GM23248 (cell line): ENCODE measurements at regions not wholly inside any gene's neighbourhood (a gene's known extent, or its start where the extent isn't known, plus 50 kb on each side); places are given as distances from the start of the nearest gene placed in this dataset.
"Not testable (repeated sequence)": the region's sequence is repeated elsewhere in the genome, so short reads cannot be mapped to it uniquely, and the experiment has no call there.

Experiments
- EZH2 ChIP-seq: fragments of 200-600 bp; sonication (generic); IDR thresholded peaks from 2 replicates; pipeline ENCODE4 v1.6.1; 2018; ENCODE audit warnings: antibody characterized with exemption, mild to moderate bottlenecking; ENCODE audit not compliant: insufficient read depth, poor library complexity, severe bottlenecking
- EZH2phosphoT487 ChIP-seq: fragments of 200-600 bp; sonication (generic); IDR thresholded peaks from 2 replicates; pipeline ENCODE4 v1.6.1; 2018; ENCODE audit warnings: antibody characterized with exemption, moderate library complexity, mild to moderate bottlenecking, low read depth; ENCODE audit not compliant: insufficient read depth

DNA sequence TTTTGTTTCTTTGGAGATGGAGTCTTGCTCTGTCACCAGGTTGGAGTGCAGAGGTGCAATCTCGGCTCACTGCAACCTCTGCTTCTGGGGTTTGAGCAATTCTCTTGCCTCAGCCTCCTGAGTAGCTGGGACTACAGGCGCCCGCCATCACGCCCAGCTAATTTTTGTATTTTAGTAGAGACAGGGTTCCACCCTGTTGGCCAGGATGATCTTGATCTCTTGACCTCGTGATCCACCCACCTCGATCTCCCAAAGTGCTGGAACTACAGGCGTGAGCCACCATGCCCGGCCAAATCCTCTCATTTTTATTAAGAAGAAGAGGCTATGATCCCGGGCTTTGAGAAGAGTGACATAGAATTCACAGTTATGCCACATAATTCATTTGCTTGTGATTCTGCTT is 1178.4 kb downstream of the NSUN3 start:
- TF ChIP-seq EZH2, EZH2phosphoT487: not testable (repeated sequence)
